GM23338 (cell line): ENCODE measurements at regions not wholly inside any gene's neighbourhood (a gene's known extent, or its start where the extent isn't known, plus 50 kb on each side); places are given as distances from the start of the nearest gene placed in this dataset.

Source experiments
- ATAC-seq: fragments of 200-7000 bp; cut with Tn5 transposase; 3 replicates; pipeline ENCODE4 v1.9.1; 2020
- DNase-seq: peaks from one replicate; pipeline ENCODE4 v3.0.0-alpha.2; 2015; ENCODE audit warnings: low spot score
- H2AFZ ChIP-seq: fragments of 200-600 bp; sonication (generic); 2 replicates; pipeline ENCODE4 v1.8.0; 2016; ENCODE audit warnings: antibody characterized with exemption, mild to moderate bottlenecking, moderate library complexity
- H3F3A ChIP-seq: fragments of 200-600 bp; sonication (generic); replicated peaks from 2 replicates; pipeline ENCODE4 v1.8.0; 2017; ENCODE audit warnings: antibody characterized with exemption, mixed run types, low read depth
- H3K27ac ChIP-seq: fragments of 200-600 bp; sonication (generic); 2 replicates; pipeline ENCODE4 v1.6.1; 2016; ENCODE audit warnings: low read depth
- H3K27me3 ChIP-seq: fragments of 200-600 bp; sonication (generic); 2 replicates; pipeline ENCODE4 v1.8.0; 2016; ENCODE audit warnings: mild to moderate bottlenecking, mixed run types, moderate library complexity; ENCODE audit not compliant: insufficient read depth
- H3K36me3 ChIP-seq: fragments of 200-600 bp; sonication (generic); 2 replicates; pipeline ENCODE4 v1.8.0; 2016; ENCODE audit warnings: mild to moderate bottlenecking; ENCODE audit not compliant: insufficient read depth
- H3K4me1 ChIP-seq: fragments of 200-600 bp; sonication (generic); 2 replicates; pipeline ENCODE4 v1.8.0; 2016; ENCODE audit warnings: mild to moderate bottlenecking, moderate library complexity; ENCODE audit not compliant: insufficient read depth
- H3K4me2 ChIP-seq: fragments of 200-600 bp; sonication (generic); 2 replicates; pipeline ENCODE4 v1.7.1; 2017; ENCODE audit warnings: mixed run types
- H3K4me3 ChIP-seq: fragments of 200-600 bp; sonication (generic); 2 replicates; pipeline ENCODE4 v1.6.1; 2016; ENCODE audit warnings: mixed run types
- H3K79me2 ChIP-seq: fragments of 200-600 bp; sonication (generic); replicated peaks from 2 replicates; pipeline ENCODE4 v1.8.0; 2017; ENCODE audit warnings: mild to moderate bottlenecking; ENCODE audit not compliant: insufficient read depth
- H3K9me2 ChIP-seq: fragments of 200-600 bp; sonication (generic); 2 replicates; pipeline ENCODE4 v1.8.0; 2017; ENCODE audit not compliant: insufficient read depth
- H4K20me1 ChIP-seq: fragments of 200-600 bp; sonication (generic); replicated peaks from 2 replicates; pipeline ENCODE4 v1.8.0; 2017; ENCODE audit warnings: mild to moderate bottlenecking; ENCODE audit not compliant: insufficient read depth
- H3K27ac Mint-ChIP-seq: 2 replicates; pipeline ENCODE4 v1.8.0; 2020; ENCODE audit warnings: inconsistent platforms, mild to moderate bottlenecking, moderate library complexity, mixed read lengths
- H3K27me3 Mint-ChIP-seq: 3 replicates; pipeline ENCODE4 v1.8.0; 2022; ENCODE audit warnings: low read depth, mild to moderate bottlenecking, moderate library complexity, mixed read lengths, inconsistent platforms; ENCODE audit not compliant: insufficient read depth, poor library complexity
- H3K36me3 Mint-ChIP-seq: 3 replicates; pipeline ENCODE4 v1.8.0; 2021; ENCODE audit warnings: low read depth, mild to moderate bottlenecking, inconsistent platforms, moderate library complexity, mixed read lengths
- H3K4me1 Mint-ChIP-seq: 3 replicates; pipeline ENCODE4 v1.8.0; 2020; ENCODE audit warnings: mild to moderate bottlenecking, inconsistent platforms, mixed read lengths
- H3K4me3 Mint-ChIP-seq: 3 replicates; pipeline ENCODE4 v1.8.0; 2021; ENCODE audit warnings: moderate library complexity, mild to moderate bottlenecking, inconsistent platforms, mixed read lengths
- H3K9me3 Mint-ChIP-seq: 3 replicates; pipeline ENCODE4 v1.8.0; 2020; ENCODE audit warnings: moderate library complexity, mild to moderate bottlenecking, inconsistent platforms, mixed read lengths
- CREB1 ChIP-seq: fragments of 250-450 bp; sonication (Bioruptor Pico); IDR thresholded peaks from 2 replicates; pipeline ENCODE4 v1.5.0; 2020; ENCODE audit warnings: low read depth, mild to moderate bottlenecking, moderate library complexity
- EZH2 ChIP-seq: fragments of 200-600 bp; sonication (generic); IDR thresholded peaks from one replicate; pipeline ENCODE4 v1.8.0; 2017; ENCODE audit warnings: antibody characterized with exemption, mild to moderate bottlenecking, low read depth; ENCODE audit not compliant: unreplicated experiment
- EZH2phosphoT487 ChIP-seq: fragments of 200-600 bp; sonication (generic); IDR thresholded peaks from one replicate; pipeline ENCODE4 v1.8.1; 2018; ENCODE audit warnings: antibody characterized with exemption; ENCODE audit not compliant: unreplicated experiment
- NANOG ChIP-seq: IDR thresholded peaks from 2 replicates; pipeline ENCODE4 v1.6.1; 2016; ENCODE audit warnings: antibody characterized with exemption, borderline replicate concordance
- STAT1 ChIP-seq: IDR thresholded peaks from one replicate; pipeline ENCODE4 v1.6.1; 2016; ENCODE audit warnings: antibody characterized with exemption; ENCODE audit not compliant: unreplicated experiment
- ZNF114 ChIP-seq: fragments of 250-450 bp; sonication (Bioruptor Pico); IDR thresholded peaks from 2 replicates; pipeline ENCODE4 v1.5.0; 2020; ENCODE audit warnings: mild to moderate bottlenecking, moderate library complexity
- ZNF331 ChIP-seq: fragments of 250-450 bp; sonication (Bioruptor Pico); IDR thresholded peaks from 2 replicates; pipeline ENCODE4 v1.5.0; 2020; ENCODE audit warnings: low read depth, mild to moderate bottlenecking, moderate library complexity
- TF ChIP-seq, protein P1 (sequence below): fragments of 250-450 bp; sonication (Bioruptor Pico); IDR thresholded peaks from 2 replicates; pipeline ENCODE4 v1.5.0; 2020; ENCODE audit warnings: mild to moderate bottlenecking, moderate library complexity
- TF ChIP-seq, protein P2 (sequence below): IDR thresholded peaks from one replicate; pipeline ENCODE4 v1.6.1; 2018; ENCODE audit warnings: antibody characterized with exemption; ENCODE audit not compliant: unreplicated experiment
- TF ChIP-seq, protein P3 (sequence below): IDR thresholded peaks from 2 replicates; pipeline ENCODE4 v1.6.1; 2016; ENCODE audit warnings: antibody characterized with exemption
- TF ChIP-seq, protein P4 (sequence below), 2 experiments: fragments of 200-600 bp in 1 of 2; sonication (generic) in 1 of 2; conservative IDR thresholded peaks; 2 replicates each; pipeline versions ENCODE4 v1.5.1 to v1.6.1; 2016 to 2017; ENCODE audit warnings: antibody characterized with exemption in 2 of 2, low read depth in 2 of 2, mild to moderate bottlenecking in 2 of 2, moderate library complexity in 1 of 2

DNA sequence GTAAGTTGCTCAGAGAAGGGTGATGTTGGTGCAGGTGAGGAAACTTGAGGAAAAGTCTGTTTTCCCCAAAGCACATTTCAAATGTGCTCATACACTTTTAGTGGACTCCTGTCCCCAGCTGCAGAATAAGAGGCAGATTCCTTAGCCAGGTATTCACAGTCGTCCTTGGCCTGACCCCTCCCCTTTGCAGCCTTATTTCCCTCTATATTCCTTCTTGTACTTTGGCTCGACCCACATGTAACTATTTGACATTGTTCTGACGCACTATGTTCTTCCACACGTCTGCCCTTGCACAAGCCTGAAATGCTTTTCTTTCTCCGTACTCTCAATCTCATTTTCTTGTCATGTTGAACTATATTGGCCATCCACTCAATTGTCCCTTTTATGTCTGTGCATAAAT, 498.4 kb upstream of the USP24 start:
- DNase-seq (no peak), ATAC-seq (no peak)
- H3K36me3 ChIP-seq, result no peaks in the 10 kb centered on the region
- no peaks in the 10 kb centered on the region for H3K9me3 Mint-ChIP-seq
- 0 out of 2 replicates have a peak overlapping the region, but pooled peaks have one; percentile 14 for H2AFZ ChIP-seq
- no peak for TF ChIP-seq CREB1
- TF ChIP-seq, protein P1, sequence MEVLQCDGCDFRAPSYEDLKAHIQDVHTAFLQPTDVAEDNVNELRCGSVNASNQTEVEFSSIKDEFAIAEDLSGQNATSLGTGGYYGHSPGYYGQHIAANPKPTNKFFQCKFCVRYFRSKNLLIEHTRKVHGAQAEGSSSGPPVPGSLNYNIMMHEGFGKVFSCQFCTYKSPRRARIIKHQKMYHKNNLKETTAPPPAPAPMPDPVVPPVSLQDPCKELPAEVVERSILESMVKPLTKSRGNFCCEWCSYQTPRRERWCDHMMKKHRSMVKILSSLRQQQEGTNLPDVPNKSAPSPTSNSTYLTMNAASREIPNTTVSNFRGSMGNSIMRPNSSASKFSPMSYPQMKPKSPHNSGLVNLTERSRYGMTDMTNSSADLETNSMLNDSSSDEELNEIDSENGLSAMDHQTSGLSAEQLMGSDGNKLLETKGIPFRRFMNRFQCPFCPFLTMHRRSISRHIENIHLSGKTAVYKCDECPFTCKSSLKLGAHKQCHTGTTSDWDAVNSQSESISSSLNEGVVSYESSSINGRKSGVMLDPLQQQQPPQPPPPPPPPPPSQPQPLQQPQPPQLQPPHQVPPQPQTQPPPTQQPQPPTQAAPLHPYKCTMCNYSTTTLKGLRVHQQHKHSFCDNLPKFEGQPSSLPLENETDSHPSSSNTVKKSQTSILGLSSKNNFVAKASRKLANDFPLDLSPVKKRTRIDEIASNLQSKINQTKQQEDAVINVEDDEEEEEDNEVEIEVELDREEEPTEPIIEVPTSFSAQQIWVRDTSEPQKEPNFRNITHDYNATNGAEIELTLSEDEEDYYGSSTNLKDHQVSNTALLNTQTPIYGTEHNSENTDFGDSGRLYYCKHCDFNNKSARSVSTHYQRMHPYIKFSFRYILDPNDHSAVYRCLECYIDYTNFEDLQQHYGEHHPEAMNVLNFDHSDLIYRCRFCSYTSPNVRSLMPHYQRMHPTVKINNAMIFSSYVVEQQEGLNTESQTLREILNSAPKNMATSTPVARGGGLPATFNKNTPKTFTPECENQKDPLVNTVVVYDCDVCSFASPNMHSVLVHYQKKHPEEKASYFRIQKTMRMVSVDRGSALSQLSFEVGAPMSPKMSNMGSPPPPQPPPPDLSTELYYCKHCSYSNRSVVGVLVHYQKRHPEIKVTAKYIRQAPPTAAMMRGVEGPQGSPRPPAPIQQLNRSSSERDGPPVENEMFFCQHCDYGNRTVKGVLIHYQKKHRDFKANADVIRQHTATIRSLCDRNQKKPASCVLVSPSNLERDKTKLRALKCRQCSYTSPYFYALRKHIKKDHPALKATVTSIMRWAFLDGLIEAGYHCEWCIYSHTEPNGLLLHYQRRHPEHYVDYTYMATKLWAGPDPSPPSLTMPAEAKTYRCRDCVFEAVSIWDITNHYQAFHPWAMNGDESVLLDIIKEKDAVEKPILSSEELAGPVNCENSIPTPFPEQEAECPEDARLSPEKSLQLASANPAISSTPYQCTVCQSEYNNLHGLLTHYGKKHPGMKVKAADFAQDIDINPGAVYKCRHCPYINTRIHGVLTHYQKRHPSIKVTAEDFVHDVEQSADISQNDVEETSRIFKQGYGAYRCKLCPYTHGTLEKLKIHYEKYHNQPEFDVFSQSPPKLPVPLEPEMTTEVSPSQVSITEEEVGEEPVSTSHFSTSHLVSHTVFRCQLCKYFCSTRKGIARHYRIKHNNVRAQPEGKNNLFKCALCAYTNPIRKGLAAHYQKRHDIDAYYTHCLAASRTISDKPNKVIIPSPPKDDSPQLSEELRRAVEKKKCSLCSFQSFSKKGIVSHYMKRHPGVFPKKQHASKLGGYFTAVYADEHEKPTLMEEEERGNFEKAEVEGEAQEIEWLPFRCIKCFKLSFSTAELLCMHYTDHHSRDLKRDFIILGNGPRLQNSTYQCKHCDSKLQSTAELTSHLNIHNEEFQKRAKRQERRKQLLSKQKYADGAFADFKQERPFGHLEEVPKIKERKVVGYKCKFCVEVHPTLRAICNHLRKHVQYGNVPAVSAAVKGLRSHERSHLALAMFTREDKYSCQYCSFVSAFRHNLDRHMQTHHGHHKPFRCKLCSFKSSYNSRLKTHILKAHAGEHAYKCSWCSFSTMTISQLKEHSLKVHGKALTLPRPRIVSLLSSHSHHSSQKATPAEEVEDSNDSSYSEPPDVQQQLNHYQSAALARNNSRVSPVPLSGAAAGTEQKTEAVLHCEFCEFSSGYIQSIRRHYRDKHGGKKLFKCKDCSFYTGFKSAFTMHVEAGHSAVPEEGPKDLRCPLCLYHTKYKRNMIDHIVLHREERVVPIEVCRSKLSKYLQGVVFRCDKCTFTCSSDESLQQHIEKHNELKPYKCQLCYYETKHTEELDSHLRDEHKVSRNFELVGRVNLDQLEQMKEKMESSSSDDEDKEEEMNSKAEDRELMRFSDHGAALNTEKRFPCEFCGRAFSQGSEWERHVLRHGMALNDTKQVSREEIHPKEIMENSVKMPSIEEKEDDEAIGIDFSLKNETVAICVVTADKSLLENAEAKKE (CRISPR knock-in tag), result no peak
- no peak for TF ChIP-seq ZNF331
- TF ChIP-seq, protein P2, sequence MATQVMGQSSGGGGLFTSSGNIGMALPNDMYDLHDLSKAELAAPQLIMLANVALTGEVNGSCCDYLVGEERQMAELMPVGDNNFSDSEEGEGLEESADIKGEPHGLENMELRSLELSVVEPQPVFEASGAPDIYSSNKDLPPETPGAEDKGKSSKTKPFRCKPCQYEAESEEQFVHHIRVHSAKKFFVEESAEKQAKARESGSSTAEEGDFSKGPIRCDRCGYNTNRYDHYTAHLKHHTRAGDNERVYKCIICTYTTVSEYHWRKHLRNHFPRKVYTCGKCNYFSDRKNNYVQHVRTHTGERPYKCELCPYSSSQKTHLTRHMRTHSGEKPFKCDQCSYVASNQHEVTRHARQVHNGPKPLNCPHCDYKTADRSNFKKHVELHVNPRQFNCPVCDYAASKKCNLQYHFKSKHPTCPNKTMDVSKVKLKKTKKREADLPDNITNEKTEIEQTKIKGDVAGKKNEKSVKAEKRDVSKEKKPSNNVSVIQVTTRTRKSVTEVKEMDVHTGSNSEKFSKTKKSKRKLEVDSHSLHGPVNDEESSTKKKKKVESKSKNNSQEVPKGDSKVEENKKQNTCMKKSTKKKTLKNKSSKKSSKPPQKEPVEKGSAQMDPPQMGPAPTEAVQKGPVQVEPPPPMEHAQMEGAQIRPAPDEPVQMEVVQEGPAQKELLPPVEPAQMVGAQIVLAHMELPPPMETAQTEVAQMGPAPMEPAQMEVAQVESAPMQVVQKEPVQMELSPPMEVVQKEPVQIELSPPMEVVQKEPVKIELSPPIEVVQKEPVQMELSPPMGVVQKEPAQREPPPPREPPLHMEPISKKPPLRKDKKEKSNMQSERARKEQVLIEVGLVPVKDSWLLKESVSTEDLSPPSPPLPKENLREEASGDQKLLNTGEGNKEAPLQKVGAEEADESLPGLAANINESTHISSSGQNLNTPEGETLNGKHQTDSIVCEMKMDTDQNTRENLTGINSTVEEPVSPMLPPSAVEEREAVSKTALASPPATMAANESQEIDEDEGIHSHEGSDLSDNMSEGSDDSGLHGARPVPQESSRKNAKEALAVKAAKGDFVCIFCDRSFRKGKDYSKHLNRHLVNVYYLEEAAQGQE, result no peak
- TF ChIP-seq, protein P3, sequence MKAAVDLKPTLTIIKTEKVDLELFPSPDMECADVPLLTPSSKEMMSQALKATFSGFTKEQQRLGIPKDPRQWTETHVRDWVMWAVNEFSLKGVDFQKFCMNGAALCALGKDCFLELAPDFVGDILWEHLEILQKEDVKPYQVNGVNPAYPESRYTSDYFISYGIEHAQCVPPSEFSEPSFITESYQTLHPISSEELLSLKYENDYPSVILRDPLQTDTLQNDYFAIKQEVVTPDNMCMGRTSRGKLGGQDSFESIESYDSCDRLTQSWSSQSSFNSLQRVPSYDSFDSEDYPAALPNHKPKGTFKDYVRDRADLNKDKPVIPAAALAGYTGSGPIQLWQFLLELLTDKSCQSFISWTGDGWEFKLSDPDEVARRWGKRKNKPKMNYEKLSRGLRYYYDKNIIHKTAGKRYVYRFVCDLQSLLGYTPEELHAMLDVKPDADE, result no peak
- TF ChIP-seq EZH2phosphoT487, result no peak
- TF ChIP-seq ZNF114 (CRISPR knock-in tag), result no peak
- TF ChIP-seq, protein P4, sequence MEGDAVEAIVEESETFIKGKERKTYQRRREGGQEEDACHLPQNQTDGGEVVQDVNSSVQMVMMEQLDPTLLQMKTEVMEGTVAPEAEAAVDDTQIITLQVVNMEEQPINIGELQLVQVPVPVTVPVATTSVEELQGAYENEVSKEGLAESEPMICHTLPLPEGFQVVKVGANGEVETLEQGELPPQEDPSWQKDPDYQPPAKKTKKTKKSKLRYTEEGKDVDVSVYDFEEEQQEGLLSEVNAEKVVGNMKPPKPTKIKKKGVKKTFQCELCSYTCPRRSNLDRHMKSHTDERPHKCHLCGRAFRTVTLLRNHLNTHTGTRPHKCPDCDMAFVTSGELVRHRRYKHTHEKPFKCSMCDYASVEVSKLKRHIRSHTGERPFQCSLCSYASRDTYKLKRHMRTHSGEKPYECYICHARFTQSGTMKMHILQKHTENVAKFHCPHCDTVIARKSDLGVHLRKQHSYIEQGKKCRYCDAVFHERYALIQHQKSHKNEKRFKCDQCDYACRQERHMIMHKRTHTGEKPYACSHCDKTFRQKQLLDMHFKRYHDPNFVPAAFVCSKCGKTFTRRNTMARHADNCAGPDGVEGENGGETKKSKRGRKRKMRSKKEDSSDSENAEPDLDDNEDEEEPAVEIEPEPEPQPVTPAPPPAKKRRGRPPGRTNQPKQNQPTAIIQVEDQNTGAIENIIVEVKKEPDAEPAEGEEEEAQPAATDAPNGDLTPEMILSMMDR (conservative IDR thresholded peaks at IDR 0.05; ENCODE audit: low read depth in 2 of 2), result no peak
- TF ChIP-seq NANOG, result no peak
- no peak for TF ChIP-seq STAT1
- TF ChIP-seq EZH2, result no peak
- peaks cover 28% of the 10 kb centered on the region for H3K4me1 Mint-ChIP-seq
- no peaks in the 10 kb centered on the region for H3K27me3 ChIP-seq
- peaks cover 26% of the 10 kb centered on the region for H3K9me2 ChIP-seq
- no peak overlapping the region for H3K4me3 Mint-ChIP-seq
- no peak overlapping the region for H3K27ac ChIP-seq
- no peaks in the 10 kb centered on the region for H3K79me2 ChIP-seq
- peaks cover 22% of the 10 kb centered on the region for H3K4me1 ChIP-seq
- H3K27me3 Mint-ChIP-seq, result peaks cover 5% of the 10 kb centered on the region
- H3K4me3 ChIP-seq, result no peak overlapping the region
- H3F3A ChIP-seq, result no peaks in the 10 kb centered on the region
- H3K27ac Mint-ChIP-seq, result no peak overlapping the region
- no peak overlapping the region for H3K4me2 ChIP-seq
- no peaks in the 10 kb centered on the region for H3K36me3 Mint-ChIP-seq
- no peaks in the 10 kb centered on the region for H4K20me1 ChIP-seq
